H1 (cell line): ENCODE measurements at regions not wholly inside any gene's neighbourhood (a gene's known extent, or its start where the extent isn't known, plus 50 kb on each side); places are given as distances from the start of the nearest gene placed in this dataset.

ENCODE experiments used
- CEBPB ChIP-seq: IDR thresholded peaks from 2 replicates; pipeline ENCODE4 v1.6.1; 2012; ENCODE audit warnings: low read depth, low read length
- CHD1 ChIP-seq: IDR thresholded peaks from 2 replicates; pipeline ENCODE4 v1.6.1; 2012; ENCODE audit warnings: low read depth, low read length, improper control_type of control experiment
- GABPA ChIP-seq: IDR thresholded peaks from 2 replicates; pipeline ENCODE4 v1.6.1; 2011; ENCODE audit warnings: mild to moderate bottlenecking, low read length, moderate library complexity, borderline replicate concordance; ENCODE audit not compliant: insufficient read depth
- TF ChIP-seq, protein P1 (sequence below), 3 experiments: IDR thresholded peaks; 1 replicate in 2 of 3; 2 replicates in 1 of 3; pipeline versions ENCODE4 v1.5.1 to v1.6.1; 2011; ENCODE audit warnings: low read length in 3 of 3, mild to moderate bottlenecking in 3 of 3, inconsistent platforms in 2 of 3, low read depth in 1 of 3, moderate library complexity in 1 of 3; ENCODE audit not compliant: insufficient read depth in 1 of 3; ENCODE audit errors: control extremely low read depth in 1 of 3

DNA sequence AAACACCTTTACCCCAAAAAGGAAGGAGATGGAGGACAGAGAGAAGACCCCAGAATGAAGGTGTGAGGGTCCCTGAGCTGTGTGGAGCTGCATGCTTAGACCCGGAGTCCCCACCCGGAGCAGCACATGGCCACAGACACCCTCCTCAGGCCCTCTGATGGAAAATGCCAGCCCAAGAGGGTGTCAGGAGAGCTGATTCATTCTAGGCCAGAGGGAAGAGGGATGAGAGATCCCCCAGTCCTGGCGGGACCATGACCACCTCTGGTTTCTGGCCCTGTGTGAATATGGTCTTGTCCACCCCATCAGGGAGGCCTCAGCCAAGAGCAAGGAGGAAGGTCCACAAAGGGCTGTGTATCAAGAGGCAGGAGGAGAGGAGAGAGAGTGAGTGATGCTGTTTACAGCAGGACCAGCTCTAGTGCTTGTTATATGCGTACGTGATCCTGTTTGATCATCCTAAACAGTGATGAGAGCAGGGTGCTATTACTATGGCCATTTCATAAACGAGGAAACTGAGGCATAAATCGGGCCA is 186.6 kb upstream of the HAAO start (continued):
- TF ChIP-seq, protein P1, sequence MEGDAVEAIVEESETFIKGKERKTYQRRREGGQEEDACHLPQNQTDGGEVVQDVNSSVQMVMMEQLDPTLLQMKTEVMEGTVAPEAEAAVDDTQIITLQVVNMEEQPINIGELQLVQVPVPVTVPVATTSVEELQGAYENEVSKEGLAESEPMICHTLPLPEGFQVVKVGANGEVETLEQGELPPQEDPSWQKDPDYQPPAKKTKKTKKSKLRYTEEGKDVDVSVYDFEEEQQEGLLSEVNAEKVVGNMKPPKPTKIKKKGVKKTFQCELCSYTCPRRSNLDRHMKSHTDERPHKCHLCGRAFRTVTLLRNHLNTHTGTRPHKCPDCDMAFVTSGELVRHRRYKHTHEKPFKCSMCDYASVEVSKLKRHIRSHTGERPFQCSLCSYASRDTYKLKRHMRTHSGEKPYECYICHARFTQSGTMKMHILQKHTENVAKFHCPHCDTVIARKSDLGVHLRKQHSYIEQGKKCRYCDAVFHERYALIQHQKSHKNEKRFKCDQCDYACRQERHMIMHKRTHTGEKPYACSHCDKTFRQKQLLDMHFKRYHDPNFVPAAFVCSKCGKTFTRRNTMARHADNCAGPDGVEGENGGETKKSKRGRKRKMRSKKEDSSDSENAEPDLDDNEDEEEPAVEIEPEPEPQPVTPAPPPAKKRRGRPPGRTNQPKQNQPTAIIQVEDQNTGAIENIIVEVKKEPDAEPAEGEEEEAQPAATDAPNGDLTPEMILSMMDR (IDR thresholded peaks at IDR 0.05; ENCODE audit: control extremely low read depth in 1 of 3, insufficient read depth in 1 of 3, low read depth in 1 of 3, low read length in 3 of 3) = no peak
- TF ChIP-seq CHD1 = no peak
- TF ChIP-seq GABPA = no peak
- TF ChIP-seq CEBPB = no peak
